K562 (cell line): ENCODE measurements at regions not wholly inside any gene's neighbourhood (a gene's known extent, or its start where the extent isn't known, plus 50 kb on each side); places are given as distances from the start of the nearest gene placed in this dataset.

Source experiments
- ATAC-seq: fragments of 200-7000 bp; cut with Tn5 transposase; 3 replicates; pipeline ENCODE4 v1.9.1; 2020; ENCODE audit warnings: moderate library complexity
- BruUV-seq: library from RNA; stranded (reverse); fragments of 400-500 nt; replicated peaks from 2 replicates; lab custom pipeline; 2021; lab: Mats Ljungman, UMichigan
- CTCF ChIA-PET: fragments of 300-600 bp; formaldehyde crosslinking; extraction: SDS; loops from one replicate; lab custom pipeline; 2021; ENCODE audit warnings: low intra/inter-chr PET ratio; lab: Yijun Ruan, JAX
- POLR2A ChIA-PET: fragments of 300-600, 350-650 bp; sonication (Branson Sonifier 250); formaldehyde crosslinking; extraction: SDS; loops from one replicate; lab custom pipeline; 2021; ENCODE audit warnings: antibody characterized with exemption, inconsistent platforms; lab: Yijun Ruan, JAX
- DNase-seq, 4 experiments: peaks; one replicate each; pipeline versions ENCODE4 v3.0.0 to v3.0.0-alpha.2; 2011 to 2018; ENCODE audit warnings: low spot score in 3 of 4, mixed read lengths in 3 of 4; ENCODE audit errors: extremely low read depth in 1 of 4
- FAIRE-seq: peaks from 2 replicates; lab custom pipeline; 2011; peaks lifted over from hg19 to GRCh38; lab: Jason Lieb, UNC
- H2AFZ ChIP-seq: 2 replicates; pipeline ENCODE4 v1.6.0; 2011; ENCODE audit warnings: low read depth, low read length, control low read depth, inconsistent platforms
- H3K27ac ChIP-seq: fragments of 200-600 bp; 3 replicates; pipeline ENCODE4 v1.8.0; 2011; ENCODE audit warnings: low read depth, mild to moderate bottlenecking, control low read depth, inconsistent platforms, low read length, moderate library complexity, mixed read lengths; ENCODE audit errors: extremely low read depth
- H3K27me3 ChIP-seq, 2 experiments: fragments of 300-600 bp in 1 of 2; 2 replicates in 1 of 2; 3 replicates in 1 of 2; pipeline versions ENCODE4 v1.6.0 to v1.8.0; 2011; ENCODE audit warnings: inconsistent platforms in 2 of 2, low read length in 2 of 2, mild to moderate bottlenecking in 1 of 2, mixed read lengths in 1 of 2, moderate library complexity in 1 of 2; ENCODE audit not compliant: control insufficient read depth in 2 of 2, insufficient read depth in 2 of 2
- H3K36me3 ChIP-seq: fragments of 300-600 bp; 3 replicates; pipeline ENCODE4 v1.8.0; 2011; ENCODE audit warnings: mild to moderate bottlenecking, low read length, inconsistent platforms; ENCODE audit not compliant: control insufficient read depth, insufficient read depth
- H3K4me1 ChIP-seq, 2 experiments: fragments of 200-600 bp in 1 of 2; replicated peaks in 1 of 2; 2 replicates in 1 of 2; 3 replicates in 1 of 2; pipeline versions ENCODE4 v1.5.1 to v1.8.0; 2011; ENCODE audit warnings: inconsistent platforms in 2 of 2, low read length in 2 of 2, mild to moderate bottlenecking in 1 of 2, mixed read lengths in 1 of 2, moderate library complexity in 1 of 2; ENCODE audit not compliant: control insufficient read depth in 2 of 2, insufficient read depth in 2 of 2
- H3K4me2 ChIP-seq: 2 replicates; pipeline ENCODE4 v1.6.1; 2011; ENCODE audit warnings: low read length, control low read depth, inconsistent platforms, mixed read lengths; ENCODE audit not compliant: insufficient read depth
- H3K4me3 ChIP-seq: fragments of 200-600 bp; sonication (generic), shearing (Covaris generic); 2 replicates; pipeline ENCODE4 v1.5.1; 2016; ENCODE audit warnings: control low read depth, inconsistent platforms
- H3K79me2 ChIP-seq: fragments of 200-600 bp; 3 replicates; pipeline ENCODE4 v1.8.0; 2011; ENCODE audit warnings: low read length, inconsistent platforms; ENCODE audit not compliant: control insufficient read depth, insufficient read depth
- H3K9ac ChIP-seq, 2 experiments: 2 replicates each; pipeline versions ENCODE4 v1.6.0 to v1.6.1; 2011; ENCODE audit warnings: low read depth in 2 of 2, low read length in 2 of 2, control low read depth in 1 of 2, inconsistent platforms in 1 of 2, mild to moderate bottlenecking in 1 of 2, mixed read lengths in 1 of 2; ENCODE audit not compliant: insufficient read depth in 1 of 2
- H3K9me1 ChIP-seq: one replicate; pipeline ENCODE4 v1.6.0; 2011; ENCODE audit warnings: inconsistent platforms, mild to moderate bottlenecking, low read length, moderate library complexity; ENCODE audit not compliant: control insufficient read depth, insufficient read depth
- H3K9me3 ChIP-seq: replicated peaks from 2 replicates; pipeline ENCODE4 v1.5.1; 2011; ENCODE audit warnings: low read depth, low read length, inconsistent platforms; ENCODE audit not compliant: control insufficient read depth, insufficient read depth
- H4K20me1 ChIP-seq: replicated peaks from 2 replicates; pipeline ENCODE4 v1.6.1; 2011; ENCODE audit warnings: low read length, inconsistent platforms, mixed read lengths; ENCODE audit not compliant: control insufficient read depth, insufficient read depth
- CCAR2 ChIP-seq: fragments of 200-400 bp; formaldehyde crosslinking; IDR thresholded peaks from 2 replicates; pipeline ENCODE4 v1.6.1; 2017; ENCODE audit warnings: mild to moderate bottlenecking, low read depth, low read length
- CHD7 ChIP-seq: fragments of 200-600 bp; sonication (generic); IDR thresholded peaks from one replicate; pipeline ENCODE4 v1.6.1; 2012; ENCODE audit warnings: mild to moderate bottlenecking, low read depth, low read length, inconsistent platforms
- EGR1 ChIP-seq: fragments of 450-650 bp; conservative IDR thresholded peaks from 2 replicates; pipeline ENCODE4 v1.6.1; 2017; ENCODE audit warnings: mild to moderate bottlenecking
- EHMT2 ChIP-seq: fragments of 450-650 bp; IDR thresholded peaks from 2 replicates; pipeline ENCODE4 v1.6.1; 2018; ENCODE audit warnings: antibody characterized with exemption
- JUND ChIP-seq, 2 experiments: IDR thresholded peaks; 2 replicates in 1 of 2; 3 replicates in 1 of 2; pipeline ENCODE4 v1.6.1; 2011; ENCODE audit warnings: borderline replicate concordance in 2 of 2, low read depth in 2 of 2, low read length in 2 of 2, improper control_type of control experiment in 1 of 2, missing biosample characterization in 1 of 2, missing genetic modification characterization in 1 of 2, missing genetic modification reagents in 1 of 2
- POLR2AphosphoS5 ChIP-seq: IDR thresholded peaks from 2 replicates; pipeline ENCODE4 v1.6.1; 2011; ENCODE audit warnings: mild to moderate bottlenecking, low read depth, low read length, moderate library complexity; ENCODE audit not compliant: control insufficient read depth, insufficient read depth
- SIN3B ChIP-seq: fragments of 450-650 bp; IDR thresholded peaks from 2 replicates; pipeline ENCODE4 v1.6.1; 2017; ENCODE audit warnings: low read depth, mild to moderate bottlenecking, moderate library complexity
- TAL1 ChIP-seq: fragments of 450-650 bp; IDR thresholded peaks from 2 replicates; pipeline ENCODE4 v1.6.1; 2016; ENCODE audit warnings: mild to moderate bottlenecking
- WGBS: fragments of 100-300 bp; shearing (Covaris generic); methylation state at CpG from one replicate; pipeline ENCODE4 v1.1.6; 2016; ENCODE audit warnings: low coverage, mixed read lengths; ENCODE audit not compliant: insufficient coverage; ENCODE audit errors: missing lambda C conversion rate; 5-methylcytosine and 5-hydroxymethylcytosine counted together
- in situ Hi-C: fragments of 300-500 bp; cut with MboI; formaldehyde crosslinking; loops from 4 replicates; pipeline ENCODE4 v1.15.0; 2018; ENCODE audit warnings: inconsistent platforms, mixed read lengths
- intact Hi-C: fragments of 100-400 bp; cut with micrococcal nuclease; formaldehyde crosslinking; loops from 2 replicates; pipeline ENCODE4 v1.14.2; 2022
- TF ChIP-seq, protein P1 (sequence below), 2 experiments: fragments of 450-650 bp; conservative IDR thresholded peaks; 2 replicates each; pipeline ENCODE4 v1.6.1; 2017; ENCODE audit warnings: mild to moderate bottlenecking in 2 of 2, moderate library complexity in 2 of 2

GRCh38 chr9:78462611-78463010 lies 165.7 kb downstream of the PSAT1 start:
- Histone ChIP-seq H3K4me2 (no peak overlapping the region), H3K27me3 (no peaks in the 10 kb centered on the region), H3K9me3 (no peaks in the 10 kb centered on the region), H3K9me1 (no peaks in the 10 kb centered on the region), H4K20me1 (no peaks in the 10 kb centered on the region), H3K27ac (no peak overlapping the region), H3K4me3 (no peak overlapping the region), H3K4me1 (no peaks in the 10 kb centered on the region), H3K36me3 (no peaks in the 10 kb centered on the region), H2AFZ (no peak overlapping the region), H3K79me2 (no peaks in the 10 kb centered on the region), H3K9ac (no peak overlapping the region)
- ATAC-seq, result no peak
- no peak for FAIRE-seq
- POLR2A ChIA-PET, result no interaction called here
- BruUV-seq, result no TSS peak
- DNase-seq, result no peak
- 0% methylated on average over 2 of the region's 2 CpGs for WGBS
- in situ Hi-C loops (no loop called here), intact Hi-C loops (no loop called here)
- CTCF ChIA-PET, result no interaction called here
- TF ChIP-seq CHD7, result no peak
- TF ChIP-seq, protein P1, sequence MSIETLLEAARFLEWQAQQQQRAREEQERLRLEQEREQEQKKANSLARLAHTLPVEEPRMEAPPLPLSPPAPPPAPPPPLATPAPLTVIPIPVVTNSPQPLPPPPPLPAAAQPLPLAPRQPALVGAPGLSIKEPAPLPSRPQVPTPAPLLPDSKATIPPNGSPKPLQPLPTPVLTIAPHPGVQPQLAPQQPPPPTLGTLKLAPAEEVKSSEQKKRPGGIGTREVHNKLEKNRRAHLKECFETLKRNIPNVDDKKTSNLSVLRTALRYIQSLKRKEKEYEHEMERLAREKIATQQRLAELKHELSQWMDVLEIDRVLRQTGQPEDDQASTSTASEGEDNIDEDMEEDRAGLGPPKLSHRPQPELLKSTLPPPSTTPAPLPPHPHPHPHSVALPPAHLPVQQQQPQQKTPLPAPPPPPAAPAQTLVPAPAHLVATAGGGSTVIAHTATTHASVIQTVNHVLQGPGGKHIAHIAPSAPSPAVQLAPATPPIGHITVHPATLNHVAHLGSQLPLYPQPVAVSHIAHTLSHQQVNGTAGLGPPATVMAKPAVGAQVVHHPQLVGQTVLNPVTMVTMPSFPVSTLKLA (conservative IDR thresholded peaks at IDR 0.05), result no peak
- TF ChIP-seq TAL1, result no peak
- no peak for TF ChIP-seq EGR1
- no peak for TF ChIP-seq SIN3B
- TF ChIP-seq POLR2AphosphoS5, result no peak
- TF ChIP-seq CCAR2, result no peak
- no peak for TF ChIP-seq JUND (IDR thresholded peaks at IDR 0.05; ENCODE audit: borderline replicate concordance, low read depth, low read length)
- no peak for TF ChIP-seq JUND (tag; IDR thresholded peaks at IDR 0.05; ENCODE audit: borderline replicate concordance, low read depth, low read length)
- TF ChIP-seq EHMT2, result no peak
